Fibroblast of the aortic adventitia (primary cell): ENCODE measurements at regions not wholly inside any gene's neighbourhood (a gene's known extent, or its start where the extent isn't known, plus 50 kb on each side); places are given as distances from the start of the nearest gene placed in this dataset.

Experiments used
- DNase-seq: peaks from one replicate; pipeline ENCODE4 v3.0.0-alpha.2; 2010; ENCODE audit warnings: low read depth
- H3K4me3 ChIP-seq: 2 replicates; pipeline ENCODE4 v1.5.1; 2011; ENCODE audit warnings: low read depth, mild to moderate bottlenecking, control low read depth, low read length, moderate library complexity
- CTCF ChIP-seq: IDR thresholded peaks from 2 replicates; pipeline ENCODE4 v1.5.1; 2011; ENCODE audit warnings: mild to moderate bottlenecking, low read length, control low read depth, inconsistent platforms; ENCODE audit not compliant: insufficient read depth

GRCh38 chr6:14707276-14707675, 538.6 kb upstream of the JARID2 start:
- peak; percentile 26 for DNase-seq
- no peak for TF ChIP-seq CTCF
- H3K4me3 ChIP-seq: no peak overlapping the region

GRCh38 chr6:14707971-14708465, 537.9 kb upstream of the JARID2 start:
- DNase-seq: peak; percentile 57
- H3K4me3 ChIP-seq: no peak overlapping the region

DNA sequence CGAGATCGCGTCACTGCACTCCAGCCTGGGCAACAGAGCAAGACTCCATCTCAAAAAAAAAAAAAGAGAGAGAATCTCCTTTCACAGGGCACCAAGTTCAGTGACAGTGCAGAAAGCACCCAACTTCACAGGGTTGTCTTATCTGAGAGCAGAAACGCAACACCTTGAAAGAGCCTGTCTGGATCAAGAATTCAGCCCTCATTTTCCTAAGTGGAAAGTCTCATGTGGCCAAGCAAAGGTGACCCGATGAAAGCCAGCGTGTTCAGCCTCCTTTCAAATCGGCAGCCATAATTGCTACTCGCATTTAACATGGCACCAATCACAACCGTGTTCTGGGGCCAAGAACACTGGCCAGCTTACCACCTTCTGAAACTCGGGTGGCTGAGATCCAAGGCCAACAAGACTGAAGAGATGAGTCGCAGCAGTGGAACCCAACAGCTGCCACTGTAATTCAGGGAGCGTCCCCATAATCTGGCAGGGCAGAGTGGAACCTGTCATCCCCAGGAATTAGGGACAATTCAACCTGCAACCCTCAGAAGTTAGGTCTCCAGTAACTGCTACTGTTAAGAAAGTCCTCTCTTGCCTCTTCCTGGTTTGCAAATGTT, 536.7 kb upstream of the JARID2 start:
- no peak for TF ChIP-seq CTCF
- DNase-seq: no peak
- H3K4me3 ChIP-seq: no peak overlapping the region

More at GRCh38 chr6:14707971-14708465, 537.9 kb upstream of the JARID2 start:
- no peak for TF ChIP-seq CTCF

DNA sequence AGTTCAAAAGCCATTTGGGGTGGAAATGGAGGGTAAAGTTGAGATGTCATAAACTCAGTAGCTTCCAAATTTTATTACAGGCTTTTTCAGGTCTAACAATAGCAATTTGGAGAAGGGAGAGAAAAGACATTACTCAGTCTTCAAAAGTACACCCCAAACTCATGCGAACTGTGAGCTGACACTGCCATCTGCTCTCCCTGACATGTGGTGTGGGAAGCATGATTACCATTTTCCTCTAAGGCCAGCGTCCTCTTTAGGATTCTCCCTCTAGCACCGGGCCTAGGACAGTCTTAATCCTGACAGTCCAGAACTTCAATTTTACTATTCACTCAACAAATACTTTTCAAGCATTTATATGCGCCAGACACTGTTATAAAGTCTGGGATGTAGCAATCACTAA, 536.0 kb upstream of the JARID2 start:
- no peak overlapping the region for H3K4me3 ChIP-seq
- TF ChIP-seq CTCF: no peak
- no peak for DNase-seq

DNA sequence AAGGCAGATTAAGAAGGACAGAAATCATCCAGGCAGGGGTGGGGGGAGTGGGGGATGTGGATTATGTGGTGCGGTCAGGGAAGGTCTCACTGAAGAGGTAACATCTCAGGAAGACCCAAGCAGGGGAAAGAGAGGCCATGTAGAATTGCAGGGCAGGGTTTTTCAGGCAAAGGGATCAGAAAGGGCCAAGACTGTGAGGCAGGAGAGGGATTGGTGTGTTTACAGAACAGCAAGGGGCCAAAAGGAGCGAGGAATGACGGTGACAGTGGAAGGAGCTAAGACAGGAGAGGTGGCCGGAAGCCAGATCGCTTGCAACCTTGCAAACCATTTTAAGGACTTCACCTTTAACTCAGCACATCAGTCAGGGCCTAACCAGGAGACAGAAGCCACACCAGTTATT, 535.4 kb upstream of the JARID2 start:
- no peak for TF ChIP-seq CTCF
- DNase-seq: no peak
- no peak overlapping the region for H3K4me3 ChIP-seq

- no peak overlapping the region for H3K4me3 ChIP-seq
- peak; percentile 78 for TF ChIP-seq CTCF
- DNase-seq: peak; percentile 88
Observed at GRCh38 chr6:14711056-14711703, 534.7 kb upstream of the JARID2 start.
